Astrocyte (in vitro differentiated cells and primary cell): ENCODE measurements at regions not wholly inside any gene's neighbourhood (a gene's known extent, or its start where the extent isn't known, plus 50 kb on each side); places are given as distances from the start of the nearest gene placed in this dataset.

Experiments
- EZH2 ChIP-seq: IDR thresholded peaks from 2 replicates; pipeline ENCODE4 v1.6.1; 2012; ENCODE audit warnings: mild to moderate bottlenecking, low read length, inconsistent platforms; ENCODE audit not compliant: insufficient read depth
- TF ChIP-seq, protein P1 (sequence below): IDR thresholded peaks from 2 replicates; pipeline ENCODE4 v1.5.1; 2011; ENCODE audit warnings: low read depth, mild to moderate bottlenecking, inconsistent platforms, low read length, moderate library complexity; ENCODE audit not compliant: insufficient read depth

DNA sequence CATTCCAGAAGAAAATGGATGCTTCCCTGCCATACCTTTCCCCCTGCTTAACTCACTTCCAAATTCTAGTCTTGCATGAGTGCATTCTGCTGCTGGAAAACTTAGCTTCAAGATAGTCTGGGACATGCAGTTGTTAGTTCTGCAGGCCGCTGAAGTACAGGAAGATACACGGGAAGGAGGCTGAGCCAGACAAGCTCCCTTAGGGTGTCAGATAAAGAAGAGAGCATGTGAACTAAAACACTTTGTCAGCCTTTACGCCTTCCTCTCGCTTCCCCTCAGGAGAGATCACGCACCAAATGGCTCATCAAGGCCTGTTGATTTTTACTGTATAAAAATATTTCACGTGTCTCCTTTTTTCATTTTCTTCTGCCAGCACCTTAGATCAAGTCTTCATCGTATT, 420.7 kb downstream of the INSC start:
- TF ChIP-seq, protein P1, sequence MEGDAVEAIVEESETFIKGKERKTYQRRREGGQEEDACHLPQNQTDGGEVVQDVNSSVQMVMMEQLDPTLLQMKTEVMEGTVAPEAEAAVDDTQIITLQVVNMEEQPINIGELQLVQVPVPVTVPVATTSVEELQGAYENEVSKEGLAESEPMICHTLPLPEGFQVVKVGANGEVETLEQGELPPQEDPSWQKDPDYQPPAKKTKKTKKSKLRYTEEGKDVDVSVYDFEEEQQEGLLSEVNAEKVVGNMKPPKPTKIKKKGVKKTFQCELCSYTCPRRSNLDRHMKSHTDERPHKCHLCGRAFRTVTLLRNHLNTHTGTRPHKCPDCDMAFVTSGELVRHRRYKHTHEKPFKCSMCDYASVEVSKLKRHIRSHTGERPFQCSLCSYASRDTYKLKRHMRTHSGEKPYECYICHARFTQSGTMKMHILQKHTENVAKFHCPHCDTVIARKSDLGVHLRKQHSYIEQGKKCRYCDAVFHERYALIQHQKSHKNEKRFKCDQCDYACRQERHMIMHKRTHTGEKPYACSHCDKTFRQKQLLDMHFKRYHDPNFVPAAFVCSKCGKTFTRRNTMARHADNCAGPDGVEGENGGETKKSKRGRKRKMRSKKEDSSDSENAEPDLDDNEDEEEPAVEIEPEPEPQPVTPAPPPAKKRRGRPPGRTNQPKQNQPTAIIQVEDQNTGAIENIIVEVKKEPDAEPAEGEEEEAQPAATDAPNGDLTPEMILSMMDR: no peak
- TF ChIP-seq EZH2: no peak
